HG02943 (cell line): ENCODE measurements at regions not wholly inside any gene's neighbourhood (a gene's known extent, or its start where the extent isn't known, plus 50 kb on each side); places are given as distances from the start of the nearest gene placed in this dataset.
"Not testable (repeated sequence)": the region's sequence is repeated elsewhere in the genome, so short reads cannot be mapped to it uniquely, and the experiment has no call there.

Experiments used
- ATAC-seq: cut with Tn5 transposase; IDR thresholded peaks from one replicate; pipeline ENCODE4 v1.9.1; 2021; ENCODE audit warnings: mild to moderate bottlenecking, low read depth, moderate library complexity; ENCODE audit not compliant: unreplicated experiment

DNA sequence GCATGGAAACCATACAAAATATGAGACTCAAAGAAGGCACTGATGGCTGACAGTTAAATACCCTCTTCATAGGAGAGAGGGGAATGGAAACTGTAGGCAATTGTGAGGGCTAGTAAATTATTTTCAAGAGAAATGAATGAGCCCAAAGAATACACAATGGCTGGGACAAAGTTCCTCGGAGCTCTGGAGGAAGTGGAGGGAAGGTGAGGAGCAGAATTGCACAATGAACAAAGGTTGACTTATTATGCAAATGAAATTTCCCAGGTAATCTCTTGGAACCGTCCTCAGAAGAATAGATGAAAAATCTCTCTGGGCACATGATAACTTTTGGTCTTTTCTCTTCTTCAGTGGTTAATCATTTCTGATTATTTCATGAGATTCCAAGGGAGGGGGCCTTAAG, 202.6 kb upstream of the VCX start:
- no peak for ATAC-seq

DNA sequence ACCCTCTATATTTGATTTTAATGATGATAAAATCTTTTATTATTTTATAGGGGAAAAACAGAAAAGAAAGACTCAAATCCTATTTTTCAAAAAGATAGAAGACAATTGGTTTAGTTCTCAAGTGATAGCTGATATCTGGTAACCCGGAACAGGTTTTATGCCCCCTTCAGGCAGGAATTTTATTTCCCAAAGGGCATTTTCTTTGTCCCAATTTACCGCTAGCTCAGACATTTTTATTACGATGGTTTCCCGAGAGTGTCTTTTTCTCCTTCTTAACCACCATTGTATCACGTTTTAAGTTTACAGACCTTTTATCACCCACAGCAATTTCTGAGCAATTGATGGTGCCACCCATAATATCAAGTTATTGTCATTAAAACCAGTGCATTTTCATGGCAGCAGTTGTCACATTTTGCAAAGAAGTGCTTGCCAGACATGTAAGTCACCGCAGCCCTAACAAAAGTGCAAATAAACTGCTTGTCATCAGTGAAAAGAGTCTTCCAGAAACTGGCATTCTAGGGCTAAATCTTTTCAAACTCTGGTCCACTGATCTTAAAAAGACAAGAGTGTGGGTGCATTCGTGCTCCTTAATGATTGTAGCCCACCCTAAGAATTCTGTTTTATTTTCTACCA, 204.8 kb upstream of the VCX start:
- no peak for ATAC-seq

DNA sequence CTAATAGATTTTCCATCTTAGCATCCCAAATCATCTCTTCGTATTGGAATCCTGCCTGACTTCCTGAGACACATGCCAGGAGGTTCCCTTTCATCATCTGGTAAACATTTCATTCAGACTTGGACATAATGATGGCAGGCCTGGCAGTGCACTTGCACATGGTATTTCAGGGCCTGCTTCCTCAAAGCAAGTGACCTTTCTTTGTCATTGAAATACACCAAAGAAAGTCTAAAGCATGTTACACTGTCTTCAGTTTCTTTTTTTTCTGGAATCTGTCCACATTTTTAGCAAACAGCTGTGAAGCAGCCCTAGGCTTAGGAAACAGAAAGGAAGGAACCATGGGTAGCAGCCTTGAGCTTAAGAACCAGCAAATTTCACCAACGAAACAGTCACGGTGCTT, 205.9 kb upstream of the VCX start:
- no peak for ATAC-seq

DNA sequence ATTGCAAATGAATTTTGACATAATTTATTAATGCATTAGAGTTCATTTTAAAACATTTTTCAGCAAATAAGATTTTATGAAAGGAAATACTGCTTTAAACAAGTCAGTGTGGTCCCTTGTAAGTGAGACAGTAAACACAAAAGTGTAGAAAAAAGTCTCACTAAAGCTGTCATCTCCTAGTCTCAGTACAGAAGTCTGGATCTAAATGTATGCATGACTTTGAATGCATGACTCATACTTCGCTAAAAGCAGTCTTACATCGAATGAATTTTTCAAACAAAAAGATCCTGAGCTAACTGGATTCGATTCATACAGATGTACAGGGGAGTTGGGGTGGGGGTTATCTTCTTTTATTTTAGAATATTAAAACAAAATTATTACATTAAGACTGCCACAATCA, 207.4 kb upstream of the VCX start:
- no peak for ATAC-seq

DNA sequence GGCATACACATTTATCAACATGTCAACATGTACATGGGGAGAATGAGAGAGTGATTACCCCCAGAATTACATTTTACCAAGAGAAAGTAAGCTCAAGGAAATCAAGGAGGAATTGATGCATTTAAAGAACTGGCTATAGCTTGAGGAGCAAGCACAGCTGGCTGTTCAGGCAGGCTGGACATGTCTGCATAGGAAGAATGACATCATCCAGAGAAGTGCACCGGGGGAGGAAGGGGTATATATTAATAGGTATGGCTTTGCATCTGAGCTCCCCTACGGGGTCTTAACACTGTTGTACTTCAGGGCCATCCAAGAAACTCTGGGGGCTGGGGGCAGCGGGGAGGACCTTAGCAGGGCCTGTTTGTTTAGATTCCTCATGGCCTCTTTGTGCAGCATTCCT, 222.4 kb upstream of the VCX start:
- no peak for ATAC-seq

DNA sequence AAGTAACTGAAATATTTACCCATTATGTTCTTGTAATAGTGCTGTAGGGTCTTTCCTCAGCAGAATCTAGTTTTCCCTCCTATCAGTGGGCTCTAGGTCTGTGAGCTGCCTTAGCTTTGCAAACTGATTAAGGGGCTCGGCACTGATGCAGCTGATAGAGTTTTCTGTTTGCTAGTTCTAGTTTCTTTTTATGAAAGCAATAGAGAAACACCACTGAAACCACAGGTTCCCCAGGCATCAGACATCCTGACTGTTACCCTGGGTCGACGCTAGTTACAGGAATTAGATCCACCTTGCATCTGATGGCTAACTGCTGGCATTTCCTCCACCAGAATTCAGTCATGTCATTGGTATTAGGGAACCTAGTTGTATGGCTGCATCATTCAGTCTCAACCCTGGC, 225.0 kb upstream of the VCX start:
- no peak for ATAC-seq

DNA sequence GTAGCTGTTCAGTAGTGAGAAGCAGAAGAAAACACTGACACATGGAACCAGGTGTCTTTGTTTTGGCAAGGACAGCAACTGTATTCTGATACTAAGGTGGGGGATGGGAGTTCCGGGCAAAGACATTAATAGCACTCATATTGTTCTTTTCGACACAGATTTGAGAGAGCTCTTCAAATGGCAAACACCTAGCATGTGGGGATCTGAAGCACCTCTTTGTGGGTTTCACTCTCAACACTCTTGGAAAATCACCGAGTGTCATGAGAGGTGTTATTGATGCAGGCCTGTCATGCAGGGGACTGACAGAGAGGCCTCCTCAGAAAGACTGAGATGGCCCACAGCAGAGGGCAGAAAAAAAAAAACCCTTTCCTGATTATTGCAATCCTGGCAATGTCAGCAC, 228.4 kb upstream of the VCX start:
- no peak for ATAC-seq

DNA sequence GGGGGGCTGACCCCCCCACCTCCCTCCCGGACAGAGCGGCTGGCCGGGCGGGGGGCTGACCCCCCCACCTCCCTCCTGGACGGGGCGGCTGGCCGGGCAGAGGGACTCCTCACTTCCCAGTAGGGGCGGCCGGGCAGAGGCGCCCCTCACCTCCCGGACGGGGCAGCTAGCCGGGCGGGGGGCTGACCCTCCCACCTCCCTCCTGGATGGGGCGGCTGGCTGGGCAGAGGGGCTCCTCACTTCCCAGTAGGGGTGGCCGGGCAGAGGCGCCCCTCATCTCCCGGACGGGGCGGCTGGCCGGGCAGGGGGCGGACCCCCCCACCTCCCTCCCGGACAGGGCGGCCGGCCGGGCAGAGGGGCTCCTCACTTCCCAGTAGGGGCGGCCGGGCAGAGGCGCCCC, 234.3 kb upstream of the VCX start:
- ATAC-seq = not testable (repeated sequence)

DNA sequence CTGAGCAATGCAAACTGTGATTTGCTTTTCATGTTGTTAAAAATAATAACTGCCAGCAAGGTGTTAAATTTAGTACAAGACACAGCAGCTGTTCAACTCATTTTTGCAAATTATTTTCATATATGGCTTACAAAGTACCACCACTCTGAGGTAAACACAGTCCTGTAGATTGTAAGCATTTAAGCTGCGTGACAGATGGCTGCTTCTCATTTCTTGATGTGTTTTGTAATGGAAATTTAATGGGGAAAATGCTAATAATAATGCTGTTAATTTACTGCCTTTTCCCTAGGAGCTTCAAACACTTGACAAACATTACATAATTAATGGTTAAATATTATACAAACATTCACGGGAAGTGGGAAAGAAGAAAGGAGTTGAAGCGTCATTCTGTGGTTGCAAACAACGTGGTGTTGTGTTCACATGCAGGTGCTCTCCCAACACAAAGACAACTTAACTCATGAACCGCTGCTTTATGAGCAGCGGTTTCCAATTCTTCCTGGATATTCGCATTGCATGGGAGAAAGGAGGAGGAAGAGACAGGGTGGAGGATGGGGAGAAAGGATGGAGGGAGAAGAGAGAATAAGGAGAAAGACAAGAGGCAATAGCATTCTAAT, 236.8 kb upstream of the VCX start:
- ATAC-seq = no peak

DNA sequence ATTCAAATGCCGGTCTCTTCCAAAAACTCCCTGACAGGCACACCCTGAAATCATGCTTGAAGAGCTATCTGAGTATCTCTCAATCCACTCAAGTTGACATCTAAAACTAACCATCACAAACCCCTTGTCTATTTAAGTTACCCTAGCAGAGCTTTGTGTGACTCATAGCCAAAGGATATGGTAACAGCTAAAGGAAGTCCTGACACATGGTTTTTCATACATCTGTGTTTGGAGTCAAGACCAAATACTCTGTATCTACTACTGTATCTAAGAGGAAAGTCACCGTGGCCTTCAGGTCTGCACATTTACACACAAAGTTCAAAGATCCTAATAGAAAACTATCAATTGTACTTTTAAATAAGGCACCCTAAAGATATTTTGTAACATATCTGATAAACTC, 239.6 kb upstream of the VCX start:
- no peak for ATAC-seq

DNA sequence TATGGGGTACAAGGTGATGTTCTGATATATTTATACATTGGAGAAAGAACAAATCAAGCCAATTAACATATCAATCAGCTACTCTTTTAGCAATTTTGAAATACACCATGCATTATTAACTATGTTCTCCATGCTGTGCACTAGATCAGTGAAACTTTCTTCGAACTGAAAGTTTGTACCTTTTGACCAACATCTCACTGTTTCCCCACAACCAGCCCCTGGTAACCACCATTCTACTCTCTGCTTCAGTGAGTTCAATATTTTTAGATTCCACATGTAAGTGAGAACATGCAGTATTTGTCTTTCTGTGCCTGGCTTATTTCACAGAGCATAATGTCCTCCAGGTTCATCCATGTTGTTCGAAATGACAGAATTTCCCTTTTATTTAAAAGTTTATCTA, 246.1 kb upstream of the VCX start:
- no peak for ATAC-seq

DNA sequence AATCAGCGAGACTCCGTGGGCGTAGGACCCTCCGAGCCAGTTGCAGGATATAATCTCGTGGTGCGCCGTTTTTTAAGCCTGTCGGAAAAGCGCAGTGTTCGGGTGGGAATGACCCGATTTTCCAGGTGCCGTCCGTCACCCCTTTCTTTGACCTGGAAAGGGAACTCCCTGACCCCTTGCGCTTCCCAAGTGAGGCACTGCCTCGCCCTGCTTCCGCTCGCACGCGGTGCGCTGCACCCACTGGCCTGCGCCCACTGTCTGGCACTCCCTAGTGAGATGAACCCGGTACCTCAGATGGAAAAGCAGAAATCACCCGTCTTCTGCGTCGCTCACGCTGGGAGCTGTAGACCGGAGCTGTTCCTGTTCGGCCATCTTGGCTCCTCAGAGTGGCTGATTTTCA, 249.6 kb upstream of the VCX start:
- not testable (repeated sequence) for ATAC-seq

DNA sequence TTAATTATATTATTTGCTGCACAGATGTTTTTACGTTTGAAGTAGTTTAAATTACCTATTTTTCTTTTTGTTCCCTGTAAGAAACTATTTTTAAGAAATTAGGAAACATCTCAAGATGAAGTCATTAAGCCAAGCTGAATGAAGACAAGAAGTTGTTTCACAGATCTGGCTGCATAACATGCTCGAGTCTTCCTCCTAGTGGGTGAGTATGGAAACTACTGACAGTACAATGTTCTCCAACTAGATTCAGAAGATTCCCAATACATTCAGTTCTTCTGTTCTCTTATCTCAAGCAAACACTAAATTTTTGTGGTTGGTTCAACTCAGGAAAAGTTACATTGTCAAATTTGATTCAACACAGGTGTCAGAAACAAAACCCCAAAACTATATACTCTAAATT, 256.8 kb upstream of the VCX start:
- ATAC-seq = no peak

DNA sequence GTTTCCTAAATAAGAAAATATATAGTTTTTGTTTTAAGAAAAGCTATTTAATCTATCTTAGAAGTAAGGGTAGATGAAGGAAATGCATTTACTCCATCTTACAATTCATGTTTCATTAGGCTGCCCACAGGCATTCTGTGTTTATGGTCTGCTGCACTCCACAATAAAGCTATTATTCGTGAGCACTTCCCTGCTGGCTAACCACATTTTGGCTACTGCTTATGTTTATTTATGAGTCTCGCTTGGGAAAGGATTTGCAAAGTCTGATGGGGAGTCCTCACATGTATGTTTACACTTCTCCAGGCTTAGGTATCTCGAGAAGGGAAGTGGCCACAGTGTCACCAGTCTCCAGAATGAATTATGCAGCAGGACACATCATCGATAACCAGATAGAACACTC, 260.8 kb upstream of the VCX start:
- no peak for ATAC-seq

DNA sequence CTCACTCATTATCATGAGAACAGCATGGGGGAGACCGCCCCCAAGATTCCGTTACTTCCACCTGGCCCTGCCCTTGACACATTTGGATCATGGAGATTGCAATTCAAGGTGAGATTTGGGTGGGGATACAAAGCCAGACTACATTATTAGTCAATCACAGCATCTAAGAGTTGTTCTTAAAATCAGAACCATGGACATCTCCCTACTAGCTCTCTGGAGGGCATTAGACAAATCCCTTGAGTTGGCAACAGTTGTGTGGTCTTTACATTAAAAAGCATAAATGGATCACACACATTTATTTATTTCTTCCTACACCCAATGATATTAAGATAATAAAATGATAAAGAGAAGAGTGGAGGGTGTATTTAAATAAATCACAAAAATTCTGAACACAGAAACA, 262.8 kb upstream of the VCX start:
- ATAC-seq = no peak

DNA sequence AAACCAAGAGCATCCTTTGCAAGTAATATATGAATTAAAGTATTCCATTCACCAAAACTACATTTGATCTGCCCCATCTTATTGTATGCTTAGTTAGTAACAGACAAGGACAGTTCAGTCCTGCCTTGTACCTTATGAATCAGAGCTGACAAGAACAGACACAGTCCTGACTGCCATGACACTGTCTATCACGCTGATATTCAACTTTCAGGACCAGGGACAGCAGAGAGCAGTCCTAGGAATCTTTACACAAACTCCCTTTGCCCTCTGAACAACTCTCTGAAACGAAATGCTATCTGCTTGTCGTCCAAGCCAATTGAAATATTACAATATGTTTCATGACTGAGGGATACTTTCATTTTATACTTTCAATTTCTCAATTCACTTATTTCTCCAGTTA, 268.6 kb upstream of the VCX start:
- ATAC-seq = no peak

DNA sequence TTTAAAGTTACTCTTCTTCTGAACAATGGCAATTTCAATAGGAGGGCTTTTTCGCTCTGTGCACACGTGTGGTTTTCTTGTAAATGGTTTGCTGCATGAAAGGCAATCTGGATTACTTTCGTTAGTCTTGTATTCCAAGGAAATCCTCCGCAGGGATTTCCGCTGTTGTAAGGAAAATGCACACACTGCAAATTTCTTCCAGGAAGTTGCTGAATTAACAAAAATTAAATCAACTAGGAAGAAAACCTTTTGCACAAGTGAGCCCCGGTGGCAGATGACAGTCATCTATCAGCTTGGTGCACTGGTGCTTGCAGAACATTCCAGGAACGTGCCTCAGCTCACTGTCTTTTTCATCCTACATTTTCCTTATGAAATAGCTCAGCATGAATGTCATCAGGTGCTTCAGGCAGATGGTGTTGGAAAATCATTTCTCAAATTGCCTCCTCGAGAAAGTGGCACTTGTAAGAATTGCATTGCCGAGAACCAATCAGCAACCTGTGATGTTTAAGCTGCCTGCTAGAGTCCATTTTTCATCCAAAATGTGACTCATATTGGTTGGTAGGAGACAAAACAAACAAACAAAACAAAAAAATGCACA, 272.4 kb upstream of the VCX start:
- no peak for ATAC-seq

DNA sequence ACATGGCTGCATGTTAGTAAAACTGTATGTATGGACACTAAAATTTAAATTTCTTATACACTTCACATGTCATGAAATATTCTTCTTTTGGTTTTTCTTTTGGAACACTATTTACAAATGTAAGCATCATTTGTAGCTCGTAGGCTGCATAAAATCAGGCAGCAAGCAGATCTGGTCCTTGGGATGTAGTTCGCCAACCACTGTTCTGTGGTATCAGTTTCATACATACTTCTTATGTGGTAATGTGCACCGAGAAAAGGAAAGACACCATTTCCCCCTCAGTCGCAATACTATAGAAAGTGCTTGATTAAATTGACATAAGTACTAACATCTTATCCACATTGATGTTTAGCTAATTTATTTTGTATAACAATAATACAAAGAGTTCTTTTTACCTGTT, 274.4 kb upstream of the VCX start:
- no peak for ATAC-seq

DNA sequence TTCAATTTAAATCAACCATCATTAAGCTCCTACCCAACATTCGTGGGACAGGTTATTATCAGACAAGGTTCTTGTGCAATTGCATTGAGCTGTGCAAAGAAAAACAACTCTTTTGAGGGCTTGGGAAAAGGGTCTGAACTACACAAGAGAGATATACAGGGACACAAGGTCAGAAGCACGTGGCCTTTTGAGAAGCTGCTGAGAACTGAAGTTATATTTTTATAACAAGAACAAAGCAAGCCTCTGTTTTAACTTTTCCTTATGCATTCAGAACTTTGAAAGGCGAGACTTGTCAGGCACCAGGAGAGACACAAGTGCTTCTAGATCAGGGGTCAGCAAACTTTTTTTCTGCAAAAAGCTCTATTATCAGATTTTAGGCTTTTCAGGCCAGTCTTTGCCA, 274.8 kb upstream of the VCX start:
- ATAC-seq = no peak

DNA sequence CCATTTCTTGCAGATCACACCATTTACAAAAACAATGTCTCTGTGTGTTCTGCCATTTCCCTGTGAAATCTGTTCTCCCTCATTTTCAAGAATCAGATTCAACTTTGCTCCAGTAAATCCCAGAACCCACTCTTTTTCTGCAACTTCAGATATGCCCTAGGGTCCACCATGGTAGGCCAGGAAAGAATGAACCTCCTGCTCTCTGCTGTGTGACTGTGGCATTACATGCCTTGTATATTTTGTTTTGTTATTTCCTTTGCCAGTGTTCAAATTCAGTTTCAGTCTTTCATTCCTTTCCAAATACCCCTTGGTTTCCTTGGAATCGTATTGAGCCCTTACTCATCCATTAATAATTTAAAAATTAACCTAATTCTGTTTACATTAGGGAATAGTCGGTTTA, 290.2 kb upstream of the VCX start:
- ATAC-seq = no peak

DNA sequence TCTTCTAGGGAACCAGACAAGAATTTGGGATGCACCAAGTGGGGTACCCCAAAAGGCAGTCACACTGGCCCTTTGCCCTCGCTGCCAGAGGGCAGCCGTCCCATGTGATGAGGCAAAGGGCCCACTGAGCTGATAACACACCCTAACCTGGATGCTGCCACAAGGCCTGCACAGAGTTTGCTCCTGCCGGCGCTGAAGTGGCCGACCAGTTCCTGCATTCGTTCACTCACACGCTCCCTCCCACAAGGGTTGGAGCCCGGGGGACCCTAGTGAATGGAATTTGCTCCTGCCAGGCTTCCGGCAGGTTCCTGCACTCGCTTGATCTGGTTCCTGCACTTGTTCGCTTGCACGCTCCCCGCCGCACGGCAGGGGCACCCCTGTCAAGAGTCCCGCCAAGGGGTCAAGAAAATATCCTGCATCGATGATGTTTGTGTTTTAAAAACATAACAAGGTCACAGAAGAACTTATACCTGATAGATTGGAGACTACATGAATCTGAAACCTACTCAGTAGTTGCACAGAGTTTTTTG, 296.4 kb upstream of the VCX start:
- ATAC-seq = no peak

DNA sequence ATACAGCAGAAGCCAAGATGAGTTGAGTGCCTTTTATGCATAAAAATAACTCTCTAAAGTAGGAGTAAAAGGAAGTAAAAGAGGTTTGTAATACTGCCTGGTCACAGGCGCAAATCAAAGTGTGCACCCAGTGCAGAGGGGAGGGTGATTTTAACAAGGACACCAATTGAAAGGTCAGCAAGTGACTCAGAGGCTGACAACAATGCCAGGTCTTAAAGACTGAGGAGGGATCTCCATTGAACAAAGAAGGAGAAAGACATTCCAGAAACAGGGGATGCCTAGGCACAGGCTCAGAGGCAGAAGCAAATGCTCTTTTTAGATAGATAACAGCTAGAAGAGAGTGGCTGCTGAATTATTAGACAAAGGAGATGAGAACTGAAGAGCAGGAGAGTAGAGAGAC, 297.4 kb upstream of the VCX start:
- ATAC-seq = no peak
